IMR-90 (cell line): ENCODE measurements at regions not wholly inside any gene's neighbourhood (a gene's known extent, or its start where the extent isn't known, plus 50 kb on each side); places are given as distances from the start of the nearest gene placed in this dataset.

ENCODE experiments used
- ATAC-seq: fragments of 200-7000 bp; cut with Tn5 transposase; 2 replicates; pipeline ENCODE4 v1.9.1; 2020; ENCODE audit warnings: low read depth, mild to moderate bottlenecking, moderate library complexity
- BruUV-seq: library from RNA; stranded (reverse); fragments of 400-500 nt; replicated peaks from 2 replicates; lab custom pipeline; 2021; lab: Mats Ljungman, UMichigan
- CTCF ChIA-PET: fragments of 300-600 bp; formaldehyde crosslinking; extraction: SDS; loops from one replicate; lab custom pipeline; 2021; ENCODE audit warnings: antibody characterized with exemption; lab: Yijun Ruan, JAX
- POLR2A ChIA-PET: fragments of 300-600 bp; sonication (Branson Sonifier 250); formaldehyde crosslinking; loops from one replicate; lab custom pipeline; 2022; ENCODE audit warnings: antibody characterized with exemption; ENCODE audit not compliant: unreplicated experiment; lab: Charles Lee
- DNase-seq: peaks from one replicate; pipeline ENCODE4 v3.0.0; 2013
- H2AFZ ChIP-seq: replicated peaks from 2 replicates; pipeline ENCODE3; 2013; ENCODE audit warnings: low read length, mild to moderate bottlenecking; ENCODE audit not compliant: poor library complexity
- H2AK5ac ChIP-seq: 2 replicates; pipeline ENCODE4 v1.6.1; 2013; ENCODE audit warnings: low read depth, low read length, inconsistent platforms
- H2AK9ac ChIP-seq: replicated peaks from 2 replicates; pipeline ENCODE3; 2013; ENCODE audit warnings: mild to moderate bottlenecking, low read depth, low read length, moderate library complexity; ENCODE audit not compliant: poor library complexity
- H2BK120ac ChIP-seq: 2 replicates; pipeline ENCODE4 v1.6.1; 2013; ENCODE audit warnings: low read depth, low read length, inconsistent platforms
- H2BK15ac ChIP-seq: 3 replicates; pipeline ENCODE4 v1.6.1; 2013; ENCODE audit warnings: low read depth, low read length, inconsistent platforms
- H2BK20ac ChIP-seq: 2 replicates; pipeline ENCODE4 v1.6.1; 2013; ENCODE audit warnings: low read depth, mild to moderate bottlenecking, inconsistent platforms, low read length, moderate library complexity
- H2BK5ac ChIP-seq: 2 replicates; pipeline ENCODE4 v1.6.1; 2013; ENCODE audit warnings: mild to moderate bottlenecking, low read depth, low read length, inconsistent platforms; ENCODE audit not compliant: poor library complexity, severe bottlenecking
- H3K14ac ChIP-seq: replicated peaks from 2 replicates; pipeline ENCODE4 v1.6.1; 2013; ENCODE audit warnings: low read depth, low read length, inconsistent platforms
- H3K18ac ChIP-seq: 2 replicates; pipeline ENCODE4 v1.6.1; 2013; ENCODE audit warnings: low read depth, low read length, control low read depth
- H3K23ac ChIP-seq: 2 replicates; pipeline ENCODE4 v1.6.1; 2013; ENCODE audit warnings: low read depth, low read length, inconsistent platforms
- H3K27ac ChIP-seq: 2 replicates; pipeline ENCODE4 v1.5.1; 2013; ENCODE audit warnings: mild to moderate bottlenecking, control low read depth, low read length; ENCODE audit not compliant: insufficient read depth
- H3K27me3 ChIP-seq: 2 replicates; pipeline ENCODE4 v1.6.1; 2013; ENCODE audit warnings: low read length; ENCODE audit not compliant: control insufficient read depth, insufficient read depth
- H3K36me3 ChIP-seq: 2 replicates; pipeline ENCODE4 v1.6.1; 2013; ENCODE audit warnings: low read length, mixed read lengths; ENCODE audit not compliant: control insufficient read depth, insufficient read depth
- H3K4ac ChIP-seq: 2 replicates; pipeline ENCODE4 v1.6.1; 2013; ENCODE audit warnings: low read depth, low read length, inconsistent platforms
- H3K4me1 ChIP-seq: 2 replicates; pipeline ENCODE4 v1.6.1; 2013; ENCODE audit warnings: low read length, mixed read lengths; ENCODE audit not compliant: control insufficient read depth, insufficient read depth
- H3K4me2 ChIP-seq: 2 replicates; pipeline ENCODE4 v1.6.1; 2013; ENCODE audit warnings: low read depth, mild to moderate bottlenecking, control low read depth, low read length, moderate library complexity
- H3K4me3 ChIP-seq: 2 replicates; pipeline ENCODE4 v1.5.1; 2013; ENCODE audit warnings: low read depth, mild to moderate bottlenecking, control low read depth, low read length, moderate library complexity; ENCODE audit not compliant: insufficient read depth
- H3K56ac ChIP-seq: 2 replicates; pipeline ENCODE4 v1.6.1; 2013; ENCODE audit warnings: low read length, inconsistent platforms; ENCODE audit not compliant: insufficient read depth; ENCODE audit errors: extremely low read depth
- H3K79me1 ChIP-seq, 2 experiments: 2 replicates each; pipeline ENCODE4 v1.6.1; 2013; ENCODE audit warnings: low read length in 2 of 2, inconsistent platforms in 1 of 2, low read depth in 1 of 2
- H3K9ac ChIP-seq: 2 replicates; pipeline ENCODE4 v1.6.1; 2013; ENCODE audit warnings: low read depth, low read length, control low read depth
- H3K9me1 ChIP-seq: 2 replicates; pipeline ENCODE4 v1.6.1; 2013; ENCODE audit warnings: low read length, inconsistent platforms; ENCODE audit not compliant: insufficient read depth
- H3K9me3 ChIP-seq: 2 replicates; pipeline ENCODE4 v1.6.1; 2013; ENCODE audit warnings: low read length; ENCODE audit not compliant: control insufficient read depth, insufficient read depth
- H4K20me1 ChIP-seq: 2 replicates; pipeline ENCODE4 v1.6.1; 2013; ENCODE audit warnings: low read length, inconsistent platforms; ENCODE audit not compliant: insufficient read depth
- H4K5ac ChIP-seq: 2 replicates; pipeline ENCODE4 v1.6.1; 2013; ENCODE audit warnings: mild to moderate bottlenecking, low read depth, low read length, control low read depth
- H4K8ac ChIP-seq, 2 experiments: 2 replicates each; pipeline ENCODE4 v1.6.1; 2013; ENCODE audit warnings: low read depth in 2 of 2, low read length in 2 of 2, control low read depth in 1 of 2, inconsistent platforms in 1 of 2
- H4K91ac ChIP-seq: 2 replicates; pipeline ENCODE4 v1.6.1; 2013; ENCODE audit warnings: low read depth, low read length, inconsistent platforms; ENCODE audit not compliant: insufficient read depth
- CEBPB ChIP-seq: IDR thresholded peaks from 2 replicates; pipeline ENCODE4 v1.6.1; 2012; ENCODE audit warnings: low read depth, low read length, improper control_type of control experiment
- CHD1 ChIP-seq: IDR thresholded peaks from 2 replicates; pipeline ENCODE4 v1.6.1; 2012; ENCODE audit warnings: low read depth, low read length, improper control_type of control experiment
- FOS ChIP-seq: fragments of 150-350 bp; IDR thresholded peaks from 2 replicates; pipeline ENCODE4 v1.6.1; 2016; ENCODE audit warnings: low read depth, low read length
- MAFK ChIP-seq: IDR thresholded peaks from 2 replicates; pipeline ENCODE4 v1.6.1; 2012; ENCODE audit warnings: low read depth, low read length, improper control_type of control experiment
- MAZ ChIP-seq: IDR thresholded peaks from 2 replicates; pipeline ENCODE4 v1.6.1; 2012; ENCODE audit warnings: low read depth, mild to moderate bottlenecking, low read length, improper control_type of control experiment, moderate library complexity, borderline replicate concordance
- MXI1 ChIP-seq: IDR thresholded peaks from 2 replicates; pipeline ENCODE4 v1.6.1; 2012; ENCODE audit warnings: low read depth, mild to moderate bottlenecking, low read length, moderate library complexity, borderline replicate concordance
- NFE2L2 ChIP-seq: fragments of 150-350 bp; IDR thresholded peaks from 2 replicates; pipeline ENCODE4 v1.6.1; 2016; ENCODE audit warnings: low read depth, mild to moderate bottlenecking, low read length
- POLR2A ChIP-seq: IDR thresholded peaks from 2 replicates; pipeline ENCODE4 v1.6.1; 2012; ENCODE audit warnings: mild to moderate bottlenecking, low read depth, low read length
- RAD21 ChIP-seq: IDR thresholded peaks from 2 replicates; pipeline ENCODE4 v1.6.1; 2012; ENCODE audit warnings: low read length, improper control_type of control experiment
- RCOR1 ChIP-seq: IDR thresholded peaks from 2 replicates; pipeline ENCODE4 v1.6.1; 2012; ENCODE audit warnings: mild to moderate bottlenecking, low read length, improper control_type of control experiment; ENCODE audit not compliant: insufficient replicate concordance
- RFX5 ChIP-seq: IDR thresholded peaks from 2 replicates; pipeline ENCODE4 v1.8.0; 2012; ENCODE audit warnings: low read depth, mild to moderate bottlenecking, low read length, moderate library complexity
- WGBS, 2 experiments: methylation state at CpG; one replicate each; pipeline versions ENCODE4 v1.1.5 to v1.1.7; 2013; ENCODE audit warnings: missing lambda C conversion rate in 2 of 2; ENCODE audit not compliant: insufficient read length in 1 of 2; ENCODE audit errors: extremely low coverage in 2 of 2; 5-methylcytosine and 5-hydroxymethylcytosine counted together
- dilution Hi-C: fragments of 300-500 bp; cut with HindIII; formaldehyde crosslinking; loops from one replicate; pipeline ENCODE4 v1.14.3; 2018; ENCODE audit warnings: low sequenced_read_pairs; ENCODE audit not compliant: unreplicated experiment
- in situ Hi-C: fragments of 300-500 bp; cut with MboI; formaldehyde crosslinking; loops from 3 replicates; pipeline ENCODE4 v1.14.3; 2019; ENCODE audit warnings: low sequenced_read_pairs, inconsistent platforms, mixed read lengths
- intact Hi-C: fragments of 100-400 bp; cut with micrococcal nuclease; formaldehyde crosslinking; loops from 2 replicates; pipeline ENCODE4 v1.10.0; 2022
- TF ChIP-seq, protein P1 (sequence below): fragments of 150-350 bp; IDR thresholded peaks from 2 replicates; pipeline ENCODE4 v1.6.1; 2017; ENCODE audit warnings: mild to moderate bottlenecking, antibody characterized with exemption, low read length, low read depth
- TF ChIP-seq, protein P2 (sequence below): conservative IDR thresholded peaks from 2 replicates; pipeline ENCODE4 v1.5.1; 2012; ENCODE audit warnings: mild to moderate bottlenecking, low read depth, low read length, improper control_type of control experiment
- TF ChIP-seq, protein P3 (sequence below): fragments of 150-350 bp; IDR thresholded peaks from 2 replicates; pipeline ENCODE4 v1.6.1; 2016; ENCODE audit warnings: low read depth, mild to moderate bottlenecking, low read length, moderate library complexity, borderline replicate concordance

DNA sequence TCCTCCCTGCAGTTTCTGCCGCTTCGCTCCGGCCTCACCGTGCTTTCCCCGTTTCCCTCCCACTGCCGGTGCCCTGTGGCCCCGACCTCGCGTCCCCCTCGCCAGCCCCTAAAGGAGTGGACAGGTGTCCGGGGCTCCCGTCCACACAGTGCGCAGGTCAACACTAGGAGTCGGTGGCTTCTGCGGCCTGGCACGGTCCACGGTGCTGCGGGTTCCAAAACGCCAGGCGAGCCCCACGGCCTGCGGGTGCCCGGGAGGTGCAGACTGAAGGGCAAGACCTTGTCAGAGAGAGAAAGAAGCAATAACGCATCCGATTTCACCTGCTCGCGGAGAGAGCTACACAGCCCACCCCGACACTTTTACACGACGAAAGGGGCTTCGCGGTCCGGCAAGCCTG lies 588.7 kb upstream of the SALL3 start:
- Histone ChIP-seq H3K9me1 (no peaks in the 10 kb centered on the region), H3K27ac (no peak overlapping the region), H2AFZ (no peak overlapping the region), H3K79me1 (no peaks in the 10 kb centered on the region), H2BK20ac (no peak overlapping the region), H3K4ac (no peak overlapping the region), H3K4me2 (no peak overlapping the region), H3K14ac (no peak overlapping the region), H4K91ac (no peak overlapping the region), H3K56ac (no peak overlapping the region), H4K20me1 (no peaks in the 10 kb centered on the region), H3K4me3 (no peak overlapping the region), H3K36me3 (no peaks in the 10 kb centered on the region), H4K8ac (no peak overlapping the region), H2BK120ac (no peak overlapping the region), H3K9me3 (peaks cover 35% of the 10 kb centered on the region), H2BK15ac (no peak overlapping the region), H2AK9ac (no peak overlapping the region), H2AK5ac (no peak overlapping the region), H3K23ac (no peak overlapping the region), H3K27me3 (no peaks in the 10 kb centered on the region), H4K5ac (no peak overlapping the region), H3K4me1 (no peaks in the 10 kb centered on the region), H3K18ac (no peak overlapping the region), H3K9ac (no peak overlapping the region), H2BK5ac (no peak overlapping the region)
- 83% methylated on average over 14 of the region's 33 CpGs; no CpG with 5 or more reads in 1 of the 2 experiments for WGBS, 2 experiments
- TF ChIP-seq, protein P1, sequence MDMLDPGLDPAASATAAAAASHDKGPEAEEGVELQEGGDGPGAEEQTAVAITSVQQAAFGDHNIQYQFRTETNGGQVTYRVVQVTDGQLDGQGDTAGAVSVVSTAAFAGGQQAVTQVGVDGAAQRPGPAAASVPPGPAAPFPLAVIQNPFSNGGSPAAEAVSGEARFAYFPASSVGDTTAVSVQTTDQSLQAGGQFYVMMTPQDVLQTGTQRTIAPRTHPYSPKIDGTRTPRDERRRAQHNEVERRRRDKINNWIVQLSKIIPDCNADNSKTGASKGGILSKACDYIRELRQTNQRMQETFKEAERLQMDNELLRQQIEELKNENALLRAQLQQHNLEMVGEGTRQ = no peak
- TF ChIP-seq, protein P2, sequence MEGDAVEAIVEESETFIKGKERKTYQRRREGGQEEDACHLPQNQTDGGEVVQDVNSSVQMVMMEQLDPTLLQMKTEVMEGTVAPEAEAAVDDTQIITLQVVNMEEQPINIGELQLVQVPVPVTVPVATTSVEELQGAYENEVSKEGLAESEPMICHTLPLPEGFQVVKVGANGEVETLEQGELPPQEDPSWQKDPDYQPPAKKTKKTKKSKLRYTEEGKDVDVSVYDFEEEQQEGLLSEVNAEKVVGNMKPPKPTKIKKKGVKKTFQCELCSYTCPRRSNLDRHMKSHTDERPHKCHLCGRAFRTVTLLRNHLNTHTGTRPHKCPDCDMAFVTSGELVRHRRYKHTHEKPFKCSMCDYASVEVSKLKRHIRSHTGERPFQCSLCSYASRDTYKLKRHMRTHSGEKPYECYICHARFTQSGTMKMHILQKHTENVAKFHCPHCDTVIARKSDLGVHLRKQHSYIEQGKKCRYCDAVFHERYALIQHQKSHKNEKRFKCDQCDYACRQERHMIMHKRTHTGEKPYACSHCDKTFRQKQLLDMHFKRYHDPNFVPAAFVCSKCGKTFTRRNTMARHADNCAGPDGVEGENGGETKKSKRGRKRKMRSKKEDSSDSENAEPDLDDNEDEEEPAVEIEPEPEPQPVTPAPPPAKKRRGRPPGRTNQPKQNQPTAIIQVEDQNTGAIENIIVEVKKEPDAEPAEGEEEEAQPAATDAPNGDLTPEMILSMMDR = no peak
- TF ChIP-seq RAD21 (no peak), CHD1 (no peak), FOS (no peak), MAZ (no peak), RCOR1 (no peak), NFE2L2 (no peak), MAFK (no peak), CEBPB (no peak), POLR2A (no peak), RFX5 (no peak), MXI1 (no peak)
- TF ChIP-seq, protein P3, sequence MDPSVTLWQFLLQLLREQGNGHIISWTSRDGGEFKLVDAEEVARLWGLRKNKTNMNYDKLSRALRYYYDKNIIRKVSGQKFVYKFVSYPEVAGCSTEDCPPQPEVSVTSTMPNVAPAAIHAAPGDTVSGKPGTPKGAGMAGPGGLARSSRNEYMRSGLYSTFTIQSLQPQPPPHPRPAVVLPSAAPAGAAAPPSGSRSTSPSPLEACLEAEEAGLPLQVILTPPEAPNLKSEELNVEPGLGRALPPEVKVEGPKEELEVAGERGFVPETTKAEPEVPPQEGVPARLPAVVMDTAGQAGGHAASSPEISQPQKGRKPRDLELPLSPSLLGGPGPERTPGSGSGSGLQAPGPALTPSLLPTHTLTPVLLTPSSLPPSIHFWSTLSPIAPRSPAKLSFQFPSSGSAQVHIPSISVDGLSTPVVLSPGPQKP = no peak
- no TSS peak for BruUV-seq
- DNase-seq (no peak), ATAC-seq (no peak)
- in situ Hi-C loops (no loop called here), dilution Hi-C loops (no loop called here), intact Hi-C loops (no loop called here)
- ChIA-PET POLR2A (no interaction called here), CTCF (no interaction called here)
